ENCODE measurements at regions not wholly inside any gene's neighbourhood (a gene's known extent, or its start where the extent isn't known, plus 50 kb on each side); places are given as distances from the start of the nearest gene placed in this dataset.

DNA sequence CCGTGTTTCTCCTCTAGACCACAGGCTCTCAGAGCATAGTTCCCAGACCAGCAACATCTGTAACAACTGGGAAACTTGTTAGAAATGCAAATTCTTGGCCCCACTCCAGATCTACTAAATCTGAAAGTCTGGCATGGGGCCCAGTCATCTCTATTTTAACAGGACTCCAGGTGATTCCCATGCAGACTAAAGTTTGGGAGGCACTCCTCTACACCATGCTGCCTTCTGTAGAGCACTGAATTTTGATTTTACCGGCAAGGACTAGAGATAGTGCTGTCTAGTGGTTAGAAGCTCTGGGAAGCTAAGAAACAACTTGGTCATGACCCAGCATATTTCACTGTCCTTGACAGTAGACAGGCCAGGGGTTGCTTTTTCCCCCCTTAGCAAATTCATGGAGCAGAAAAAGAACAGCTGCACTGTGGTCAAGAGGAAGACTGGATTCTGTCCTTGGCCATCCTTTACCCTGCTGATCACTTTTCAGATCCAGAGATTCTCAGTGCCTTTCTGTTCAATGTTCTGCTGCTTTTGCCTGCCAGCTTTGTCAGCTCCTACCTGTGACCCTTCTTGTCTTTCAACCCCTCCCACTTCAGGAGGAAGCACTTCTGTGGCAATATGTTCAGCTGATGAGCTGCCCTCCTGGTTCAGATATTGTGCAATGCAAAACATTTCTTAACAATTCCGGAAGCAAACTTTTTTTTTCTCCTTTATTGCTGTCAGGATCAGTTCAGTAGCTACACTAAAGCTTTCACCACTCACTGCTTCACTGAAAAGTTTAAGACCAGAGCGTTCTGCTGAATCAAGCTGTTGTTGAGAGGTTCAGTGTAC is 133.8 kb upstream of the NUDT4 start:
- peak; percentile 9 for DNase-seq (ENCODE audit: low spot score)

DNA sequence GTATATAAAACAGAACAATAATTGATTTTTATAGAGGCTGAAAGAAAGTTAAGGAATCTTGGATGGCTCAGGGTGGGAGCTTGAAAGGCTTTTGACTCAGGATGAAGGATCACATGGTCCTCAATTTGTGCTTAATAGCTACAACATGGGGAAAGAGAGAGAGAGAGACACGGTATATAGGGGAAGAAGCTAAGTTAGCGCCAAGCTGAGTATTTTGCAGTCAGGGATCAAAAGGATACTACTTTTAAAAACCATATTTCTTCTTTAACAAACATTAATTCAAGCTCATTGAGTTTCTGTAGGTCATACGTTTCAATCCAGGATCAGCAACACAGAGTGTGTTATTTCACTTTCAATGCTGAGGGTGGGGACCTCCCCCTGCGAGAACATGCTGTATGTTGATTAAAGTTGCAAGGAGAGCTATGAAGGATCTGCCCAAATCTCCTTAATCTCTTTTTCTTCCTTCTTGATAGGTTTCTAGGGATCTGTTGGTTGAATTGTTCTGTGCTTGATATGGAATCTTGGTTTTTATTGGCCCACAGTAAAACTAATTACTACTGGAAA is 133.1 kb upstream of the NUDT4 start:
- DNase-seq (ENCODE audit: low spot score), result no peak

- DNase-seq (ENCODE audit: low spot score), result no peak
Observed at GRCh38 chr12:93245543-93245942, 132.2 kb upstream of the NUDT4 start.

DNA sequence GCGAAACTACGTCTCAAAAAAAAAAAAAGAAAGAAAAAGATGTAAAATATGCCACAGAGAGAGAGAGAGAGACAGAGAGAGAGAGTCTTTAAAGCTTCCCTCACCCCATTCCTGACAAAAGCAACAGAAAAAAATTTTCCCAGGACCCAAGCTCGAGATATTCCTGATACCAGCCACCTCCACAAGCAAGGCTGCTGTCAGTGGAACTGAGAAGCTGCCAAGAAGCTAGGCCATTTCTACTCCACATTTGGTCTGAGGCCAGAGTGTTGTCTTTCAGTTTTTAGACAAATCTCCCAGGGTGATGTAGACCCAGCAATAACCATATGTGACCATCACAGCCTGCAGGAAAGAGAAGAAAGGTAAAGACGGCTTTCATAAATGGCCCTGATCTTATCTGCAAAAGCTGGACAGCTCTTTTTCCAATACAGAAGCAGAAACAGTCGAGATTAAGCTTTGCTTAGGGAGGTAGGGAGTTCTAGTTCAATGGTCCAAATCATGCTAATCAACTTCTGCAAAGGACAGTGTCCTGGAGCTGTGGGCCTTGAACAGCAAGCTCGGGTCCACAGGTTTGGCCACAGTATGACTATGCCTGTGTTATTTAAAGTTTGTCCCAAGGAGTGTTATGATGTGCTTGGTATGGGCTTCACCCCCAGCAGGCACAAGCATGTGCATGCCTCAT is 130.3 kb upstream of the NUDT4 start:
- peak; percentile 25 for DNase-seq (ENCODE audit: low spot score)

GRCh38 chr12:93252221-93252620 is 125.5 kb upstream of the NUDT4 start:
- DNase-seq (ENCODE audit: low spot score), result no peak

DNA sequence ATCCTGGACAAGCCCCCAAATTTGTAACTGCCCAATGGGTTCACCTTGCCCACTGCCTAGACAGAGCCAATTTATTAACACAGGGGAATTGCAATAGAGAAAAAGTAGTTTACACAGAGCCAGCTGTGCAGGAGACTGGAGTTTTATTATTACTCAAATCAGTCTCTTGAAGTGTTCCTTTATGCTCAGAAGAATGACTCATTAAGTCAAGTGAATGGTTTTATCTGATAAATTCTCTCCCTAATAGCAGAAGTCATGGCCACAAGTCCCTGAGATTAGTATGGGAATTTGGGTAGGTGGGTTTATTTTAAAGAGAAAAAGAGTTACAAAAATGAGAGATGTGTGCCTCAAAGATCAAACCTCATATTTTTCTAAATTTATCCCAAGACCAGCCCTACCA is 122.8 kb upstream of the NUDT4 start:
- no peak for DNase-seq (ENCODE audit: low spot score)

GRCh38 chr12:93256256-93256969 is 121.3 kb upstream of the NUDT4 start:
- no peak for DNase-seq (ENCODE audit: low spot score)

GRCh38 chr12:93261505-93262094 is 116.1 kb upstream of the NUDT4 start:
- no peak for DNase-seq (ENCODE audit: low spot score)

GRCh38 chr12:93272997-93273396 is 104.7 kb upstream of the NUDT4 start:
- DNase-seq (ENCODE audit: low spot score), result no peak

- peak; percentile 2 for DNase-seq (ENCODE audit: low spot score)
Observed at GRCh38 chr12:93273834-93274564, 103.7 kb upstream of the NUDT4 start.

- DNase-seq (ENCODE audit: low spot score), result no peak
Observed at GRCh38 chr12:93274937-93275336, 102.8 kb upstream of the NUDT4 start.

DNA sequence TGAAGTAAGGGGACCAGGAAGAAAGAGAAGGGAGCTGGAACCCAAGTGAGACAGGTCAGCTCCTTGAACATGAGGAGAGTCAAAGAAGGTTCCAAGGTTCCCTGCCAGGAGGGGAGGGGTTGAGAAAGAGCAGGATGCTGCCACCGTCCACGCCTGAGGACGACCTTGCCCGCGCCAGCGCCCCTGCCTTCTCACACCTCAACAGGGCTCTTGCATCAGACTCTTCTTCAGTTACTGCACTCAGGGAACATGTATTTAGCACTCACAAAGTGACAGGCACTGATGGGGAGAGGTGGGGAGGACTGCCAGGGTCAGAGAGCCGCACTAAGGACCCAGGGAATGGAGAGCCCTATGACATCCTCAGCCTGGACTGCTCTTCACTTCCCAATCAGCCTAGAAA is 102.1 kb upstream of the NUDT4 start:
- no peak for DNase-seq (ENCODE audit: low spot score)

GRCh38 chr12:93279565-93280412 is 97.9 kb upstream of the NUDT4 start:
- DNase-seq (ENCODE audit: low spot score), result no peak

- DNase-seq (ENCODE audit: low spot score), result no peak
Observed at GRCh38 chr12:93287149-93287548, 90.6 kb upstream of the NUDT4 start.

GRCh38 chr12:93288626-93289025 is 89.1 kb upstream of the NUDT4 start:
- no peak for DNase-seq (ENCODE audit: low spot score)

DNA sequence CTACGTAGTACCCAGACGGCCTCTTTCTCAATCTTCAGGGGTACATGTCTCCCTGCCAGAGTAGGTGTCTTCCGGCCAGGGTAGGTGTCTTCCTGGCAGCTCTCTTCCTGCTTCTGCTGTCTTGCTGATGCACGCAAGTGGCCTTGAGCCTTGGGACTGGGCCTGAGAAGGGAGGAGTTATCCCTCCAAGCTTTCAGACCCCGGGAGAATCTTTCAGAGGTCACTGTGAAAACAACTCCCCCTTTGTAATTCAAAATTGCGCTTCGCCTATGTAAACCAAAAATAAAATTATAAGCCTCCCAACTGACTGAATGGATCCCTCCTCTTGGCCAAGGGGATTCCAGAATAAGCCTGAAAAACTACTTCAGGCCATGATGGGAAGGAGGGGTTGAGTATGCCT is 87.3 kb upstream of the NUDT4 start:
- no peak for DNase-seq (ENCODE audit: low spot score)

DNA sequence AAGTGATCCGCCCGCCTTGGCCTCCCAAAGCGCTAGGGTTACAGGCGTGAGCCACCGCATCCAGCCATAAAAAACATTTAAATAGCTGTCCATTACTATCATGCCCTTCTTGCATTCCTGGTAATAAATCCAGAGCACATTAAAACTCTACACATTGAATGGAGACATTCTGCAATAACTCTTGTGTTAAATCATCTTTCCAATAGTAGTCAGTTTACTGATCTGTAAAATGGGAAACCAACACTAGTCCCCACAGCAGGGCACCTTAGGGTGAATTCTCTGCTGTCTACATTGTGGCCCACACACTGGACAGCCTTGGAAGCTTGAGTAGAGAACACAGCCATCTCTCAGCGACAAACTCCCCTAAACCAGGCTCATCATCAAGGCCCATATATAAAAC is 85.5 kb upstream of the NUDT4 start:
- no peak for DNase-seq (ENCODE audit: low spot score)

DNA sequence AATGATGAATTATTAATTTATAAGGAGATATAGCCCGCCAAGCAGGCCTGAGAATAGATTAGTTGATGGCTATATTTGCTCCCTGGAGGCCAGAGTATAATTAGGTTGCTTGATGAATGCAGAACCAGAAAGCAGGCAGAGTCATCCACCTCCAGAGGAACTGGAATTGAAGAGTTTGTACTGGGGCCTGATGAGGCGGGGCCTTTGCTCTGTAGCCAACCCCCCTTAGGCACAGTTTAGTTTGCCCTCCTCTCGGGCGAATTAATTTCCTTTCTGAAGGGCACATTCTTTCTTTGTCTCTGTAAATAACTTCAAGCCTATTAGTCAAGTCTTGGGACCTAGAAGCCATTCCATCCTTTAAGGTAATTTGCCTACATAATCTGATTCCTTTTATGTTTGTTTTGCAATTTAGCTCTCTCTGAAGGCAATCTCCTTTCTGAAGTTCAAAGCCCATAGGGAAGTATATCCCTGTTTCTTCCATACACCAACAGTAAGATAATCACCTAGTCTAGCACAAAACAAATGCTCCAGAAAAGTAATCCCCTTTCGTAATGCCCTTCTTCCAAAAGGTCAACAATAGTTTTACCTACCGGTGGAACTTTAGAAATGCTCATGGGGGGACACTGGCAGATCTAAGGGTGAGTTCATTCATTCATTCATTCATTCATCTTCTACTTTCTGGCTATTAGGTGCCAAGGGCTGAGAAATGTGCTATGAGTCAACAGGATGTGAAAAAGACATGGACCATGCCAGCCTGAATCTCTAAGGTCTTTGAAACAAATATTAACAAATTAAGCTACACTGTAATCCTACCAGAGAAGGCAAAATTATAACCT is 84.8 kb upstream of the NUDT4 start:
- no peak for DNase-seq (ENCODE audit: low spot score)

DNA sequence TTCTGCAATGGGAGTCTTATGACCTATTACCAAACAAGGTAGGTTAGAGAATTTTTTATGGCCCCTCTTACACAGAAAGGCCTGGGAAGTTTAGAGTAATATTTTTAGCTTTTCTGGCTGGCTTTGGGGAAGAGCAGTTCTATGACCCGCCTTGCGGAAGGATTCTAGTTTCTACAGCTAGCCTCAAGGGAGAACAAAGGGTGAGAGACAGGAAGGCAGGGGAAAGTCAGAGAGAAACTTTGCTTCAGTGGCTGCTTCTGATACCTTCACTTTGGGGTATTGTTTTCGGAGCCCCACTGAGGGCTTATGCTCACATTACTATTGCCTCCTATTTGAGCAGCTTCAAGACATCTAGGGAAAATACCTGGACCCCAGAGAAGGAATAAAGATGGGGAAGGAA is 80.7 kb upstream of the NUDT4 start:
- DNase-seq (ENCODE audit: low spot score), result no peak

GRCh38 chr12:93297536-93297935 is 80.2 kb upstream of the NUDT4 start:
- no peak for DNase-seq (ENCODE audit: low spot score)
